Inflammatory macrophage (primary cell): ENCODE measurements at regions not wholly inside any gene's neighbourhood (a gene's known extent, or its start where the extent isn't known, plus 50 kb on each side); places are given as distances from the start of the nearest gene placed in this dataset.

ENCODE experiments used
- DNase-seq, 2 donors: peaks; one replicate each; pipeline ENCODE4 v3.0.0-alpha.2; 2020 to 2022

DNA sequence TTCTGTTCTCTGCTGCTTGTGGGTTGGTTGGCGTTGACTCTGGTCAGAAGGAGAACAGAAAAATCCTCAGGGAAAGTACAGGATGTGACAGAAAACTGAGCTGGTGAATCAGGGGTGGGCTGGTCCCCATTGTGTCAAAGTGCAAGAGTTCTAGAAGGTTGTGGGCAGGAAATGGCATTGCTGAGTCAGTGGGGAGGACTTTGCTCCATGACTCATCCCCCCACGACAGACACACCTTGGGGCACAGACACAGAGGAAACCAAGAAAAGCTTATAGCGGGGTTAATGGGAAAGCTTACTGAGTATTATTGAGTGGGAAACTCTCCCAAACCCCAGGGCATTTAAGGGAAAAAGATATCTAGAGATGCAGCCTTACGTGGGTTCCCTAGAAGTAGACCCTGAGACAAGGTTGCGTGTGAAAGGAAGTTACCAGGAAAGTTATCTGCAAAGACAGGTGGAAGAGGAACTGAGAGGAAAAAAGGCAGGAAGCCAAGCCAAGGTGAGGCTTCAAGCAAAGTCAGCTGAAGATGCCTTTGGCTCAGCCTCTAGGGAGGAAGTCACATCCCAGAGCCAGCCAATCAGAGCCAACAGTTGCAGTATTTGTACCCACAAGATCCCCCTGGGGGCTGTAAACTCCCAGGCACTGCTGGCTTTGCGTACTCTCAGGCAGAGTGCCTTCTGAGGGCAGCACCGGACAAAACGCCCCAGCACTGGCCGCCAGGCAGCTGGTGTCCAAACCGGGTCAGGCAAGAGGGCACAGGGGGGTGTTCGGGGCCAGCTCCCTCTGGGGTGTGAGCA is 86.4 kb downstream of the FOXL1 start:
- DNase-seq, result no peak

DNA sequence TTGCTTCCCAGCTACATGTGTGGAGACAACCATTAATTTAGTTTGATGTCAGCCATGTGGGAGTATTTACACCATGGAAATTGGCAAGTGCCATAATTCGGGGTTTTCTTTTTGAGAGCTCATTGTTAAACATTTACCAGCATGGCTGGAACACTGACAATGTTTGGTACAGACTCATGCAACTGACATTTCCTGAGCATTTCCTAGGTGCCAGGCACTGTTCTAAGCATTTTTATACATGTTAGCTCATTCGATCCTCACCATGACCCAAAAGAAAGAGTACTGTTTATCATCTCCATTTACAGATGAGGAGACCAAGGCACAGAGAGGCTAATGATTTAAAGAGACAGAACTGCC is 86.9 kb downstream of the FOXL1 start:
- no peak for DNase-seq

DNA sequence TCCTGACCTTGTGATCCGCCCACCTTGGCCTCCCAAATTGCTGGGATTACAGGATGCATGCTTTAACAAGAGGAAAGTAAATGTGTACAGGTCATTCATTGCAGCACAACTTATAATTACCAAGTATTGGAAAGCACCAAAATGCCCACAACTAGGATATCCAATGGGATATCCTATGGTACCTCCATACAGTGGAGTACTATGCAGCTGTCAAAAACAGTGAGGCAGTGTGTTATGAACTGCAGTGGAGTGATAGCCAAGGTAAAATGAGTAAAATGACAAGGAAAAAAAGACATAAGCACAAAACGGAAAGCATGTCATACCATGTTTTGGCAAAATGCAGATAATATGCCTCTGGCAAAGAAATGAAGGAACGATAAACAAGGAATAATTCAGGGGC is 87.6 kb downstream of the FOXL1 start:
- no peak for DNase-seq

DNA sequence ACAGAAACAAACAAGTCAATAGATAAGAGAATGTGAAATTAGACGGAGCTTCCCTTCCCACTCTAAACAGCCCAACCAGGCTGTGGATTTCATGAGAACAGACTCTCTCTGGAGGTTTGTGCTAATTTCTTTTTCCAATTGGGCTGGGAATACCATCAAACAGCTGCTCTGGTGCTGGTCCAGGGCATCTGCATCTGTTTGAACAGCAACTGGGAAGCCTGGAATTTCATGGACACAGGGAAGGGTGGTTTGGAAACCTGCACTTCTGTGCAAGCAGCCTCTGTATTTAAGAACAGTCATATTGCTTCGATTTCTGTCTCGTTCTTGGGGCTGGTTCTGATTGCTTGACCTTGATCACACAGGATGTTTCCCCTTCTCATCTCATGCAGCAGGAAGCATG is 88.7 kb downstream of the FOXL1 start:
- DNase-seq, result no peak

DNA sequence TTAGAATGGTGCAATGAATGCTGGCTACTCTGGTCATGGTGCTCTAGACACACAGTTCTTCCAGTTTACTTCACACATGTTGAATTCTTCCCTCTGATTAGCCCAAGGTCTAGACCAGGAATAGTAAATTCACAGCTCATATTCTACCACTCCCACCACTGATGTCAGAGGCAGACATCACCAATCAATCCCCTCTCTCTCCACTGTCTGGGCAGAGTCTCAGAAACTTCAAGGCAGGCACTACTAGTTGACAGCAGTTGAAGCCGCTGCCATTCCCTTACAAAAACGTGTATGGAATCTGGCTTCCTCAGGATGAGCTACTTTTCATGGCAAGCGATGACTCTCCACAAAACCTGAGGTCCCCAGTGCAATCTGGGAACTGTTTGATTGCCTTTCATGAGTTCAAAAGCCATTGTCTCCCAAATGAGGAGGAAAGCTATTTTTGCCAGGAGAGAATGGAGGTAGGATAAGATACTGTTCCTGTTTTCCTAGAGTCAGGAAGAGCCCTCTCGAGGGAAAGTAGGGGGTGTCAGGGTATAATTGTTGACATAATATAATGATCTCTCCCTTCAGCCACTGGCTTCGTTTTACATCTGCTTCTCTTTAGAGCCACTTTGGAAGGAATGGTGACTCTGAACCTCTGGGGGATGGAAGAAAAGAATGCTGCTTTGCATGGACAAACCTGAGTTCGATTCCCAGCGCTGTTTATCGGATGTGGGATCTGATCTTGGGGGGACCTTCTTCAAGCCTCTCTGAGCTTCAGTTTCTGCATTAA is 90.0 kb downstream of the FOXL1 start:
- DNase-seq, result no peak

DNA sequence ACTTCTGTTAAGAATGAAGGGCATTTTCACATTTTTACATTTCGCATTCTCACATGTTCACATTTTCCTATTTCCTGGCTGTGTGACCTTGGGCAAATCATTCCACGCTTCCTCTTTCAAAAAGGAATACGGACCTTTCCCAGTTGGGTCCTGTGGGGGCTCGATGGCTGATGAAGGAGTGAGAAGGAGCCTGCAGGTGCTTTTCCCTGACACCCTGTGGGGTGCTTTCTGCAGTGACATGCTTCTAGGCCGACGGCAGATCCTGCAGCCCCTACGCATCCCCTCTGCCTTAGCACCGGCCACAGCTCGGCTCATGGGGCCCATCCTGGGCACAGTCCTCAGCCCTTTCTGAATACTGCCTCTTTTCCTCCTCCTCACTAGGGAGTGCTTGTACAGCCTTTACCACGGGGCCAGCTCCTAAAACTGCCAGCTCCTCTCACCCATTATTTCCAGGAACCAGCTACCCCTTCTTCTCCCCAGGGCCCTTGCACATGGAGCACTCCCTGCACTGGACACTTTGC is 91.0 kb downstream of the FOXL1 start:
- no peak for DNase-seq

DNA sequence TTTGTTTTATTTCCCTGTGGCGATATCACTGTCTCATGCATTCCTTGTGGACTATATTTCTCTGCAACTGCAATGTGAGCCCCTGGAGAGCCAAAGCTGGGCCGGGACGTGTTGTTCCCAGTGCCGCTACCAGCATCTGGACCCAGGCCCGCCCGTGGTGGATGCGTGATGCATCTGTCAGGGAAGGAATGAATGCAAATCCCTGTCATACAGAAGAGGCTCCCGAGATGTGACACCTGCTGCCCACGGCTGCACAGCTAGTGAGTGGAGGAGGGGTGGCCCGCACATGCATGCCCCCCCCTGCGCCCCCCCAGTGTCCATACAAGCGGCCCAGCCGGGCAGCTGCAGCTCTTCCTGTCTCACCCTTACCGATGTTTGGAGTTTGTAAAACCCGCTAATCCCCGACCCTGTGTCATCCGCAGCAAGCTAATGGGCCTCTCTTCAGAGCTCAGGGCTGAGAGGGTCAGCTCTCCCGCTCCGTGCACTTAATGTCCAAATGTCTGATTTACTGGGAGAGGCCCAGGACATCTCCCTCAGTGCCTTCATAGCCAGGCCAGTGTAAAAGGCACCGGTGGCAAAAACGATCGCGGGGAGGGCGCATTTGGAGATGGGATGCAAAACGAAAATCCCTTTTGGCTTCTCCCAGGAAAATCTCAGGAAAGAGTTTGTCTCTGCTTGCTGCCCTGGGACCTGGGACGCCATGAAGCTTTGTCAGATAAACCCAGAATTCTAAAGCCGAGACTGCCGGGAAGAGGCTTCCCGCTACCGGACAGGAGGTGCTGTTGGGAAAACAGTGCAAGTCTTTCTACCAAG is 91.8 kb downstream of the FOXL1 start:
- DNase-seq, result no peak

DNA sequence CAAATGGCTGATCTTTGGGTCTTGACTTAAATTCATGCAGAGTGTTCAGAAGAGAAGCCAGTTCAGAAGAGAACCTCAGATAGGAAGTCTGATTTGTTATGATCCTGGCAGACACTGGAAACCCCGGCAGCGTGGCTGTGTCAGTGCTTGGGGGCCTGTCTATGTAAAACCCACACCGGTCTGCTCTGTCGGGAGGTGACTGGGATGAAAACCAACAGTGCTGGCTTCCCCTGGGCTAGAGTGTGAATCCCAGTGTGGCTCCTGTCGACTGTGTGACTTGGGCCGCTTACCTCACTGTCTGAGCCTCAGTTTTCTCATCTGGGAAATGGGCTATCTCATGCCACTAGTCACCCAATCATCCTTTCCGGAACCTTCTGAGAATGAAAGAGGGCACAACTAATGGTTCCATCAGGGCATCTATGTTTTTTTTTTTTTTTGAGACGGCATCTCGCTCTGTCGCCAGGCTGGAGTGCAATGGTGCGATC is 92.4 kb downstream of the FOXL1 start:
- no peak for DNase-seq

DNA sequence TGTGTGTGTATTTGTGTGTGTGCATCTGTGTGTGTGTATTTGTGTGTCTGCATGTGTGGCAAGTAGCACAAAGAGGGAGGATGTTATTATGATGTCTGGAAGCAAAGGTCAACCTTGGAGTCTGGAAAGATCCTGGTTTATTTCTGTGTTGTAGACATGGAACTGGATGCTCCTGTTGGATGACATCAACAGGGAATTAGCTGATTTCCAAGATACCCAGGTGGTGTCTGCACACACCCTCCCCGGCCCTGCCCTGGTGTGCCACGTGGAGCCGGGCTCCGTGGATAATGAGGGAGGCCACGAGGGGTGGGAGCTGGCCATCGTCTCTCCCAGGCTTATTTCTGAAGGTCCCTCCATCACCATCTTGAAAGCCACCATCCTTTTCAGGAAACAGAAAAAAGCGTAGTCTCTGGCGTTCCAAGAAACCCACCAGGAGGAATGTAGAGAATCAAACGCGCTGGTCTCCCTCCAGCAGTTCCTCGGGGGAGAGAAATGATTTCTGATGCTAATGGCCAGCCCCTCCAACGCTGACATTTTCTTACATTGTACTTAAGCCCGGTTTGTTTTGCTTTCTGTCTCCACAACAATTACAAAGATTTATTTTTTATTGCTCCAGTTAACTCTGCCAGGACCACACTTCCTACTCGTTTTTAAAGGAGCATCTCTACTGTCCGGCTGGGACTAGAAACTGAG is 93.3 kb downstream of the FOXL1 start:
- no peak for DNase-seq

DNA sequence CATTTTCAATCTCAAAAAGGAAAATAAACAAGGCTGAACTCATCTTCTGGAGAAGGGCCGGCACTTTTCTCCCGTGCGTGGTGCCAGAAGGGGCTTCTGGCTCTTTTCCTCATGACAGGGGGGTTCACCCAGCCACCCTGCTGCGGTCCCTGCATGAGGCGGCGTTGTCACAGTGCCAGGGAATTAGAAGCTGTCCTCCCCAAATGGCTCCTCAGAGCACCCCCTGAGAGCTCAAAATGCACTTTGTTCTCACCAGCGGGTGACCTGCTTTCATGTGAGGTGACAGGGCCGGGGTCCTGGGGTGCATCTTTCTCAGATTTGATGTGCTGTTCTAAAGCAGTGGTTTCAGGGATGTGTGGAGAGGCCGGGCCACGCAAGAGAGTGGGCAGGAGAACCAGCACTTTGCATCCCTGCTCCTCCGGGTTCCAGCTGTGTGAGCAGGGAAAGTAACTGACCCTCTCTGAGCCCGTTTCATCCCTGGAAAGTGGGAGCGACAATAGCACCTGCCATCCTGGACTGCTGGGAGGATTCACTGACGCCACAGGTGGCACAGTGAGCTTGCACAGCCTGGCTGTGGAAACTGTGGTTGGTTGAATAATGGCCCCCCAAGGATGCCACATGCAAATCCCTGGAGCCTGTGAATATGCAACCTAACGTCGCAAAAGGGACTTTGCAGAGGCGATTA is 94.0 kb downstream of the FOXL1 start:
- DNase-seq, result no peak

DNA sequence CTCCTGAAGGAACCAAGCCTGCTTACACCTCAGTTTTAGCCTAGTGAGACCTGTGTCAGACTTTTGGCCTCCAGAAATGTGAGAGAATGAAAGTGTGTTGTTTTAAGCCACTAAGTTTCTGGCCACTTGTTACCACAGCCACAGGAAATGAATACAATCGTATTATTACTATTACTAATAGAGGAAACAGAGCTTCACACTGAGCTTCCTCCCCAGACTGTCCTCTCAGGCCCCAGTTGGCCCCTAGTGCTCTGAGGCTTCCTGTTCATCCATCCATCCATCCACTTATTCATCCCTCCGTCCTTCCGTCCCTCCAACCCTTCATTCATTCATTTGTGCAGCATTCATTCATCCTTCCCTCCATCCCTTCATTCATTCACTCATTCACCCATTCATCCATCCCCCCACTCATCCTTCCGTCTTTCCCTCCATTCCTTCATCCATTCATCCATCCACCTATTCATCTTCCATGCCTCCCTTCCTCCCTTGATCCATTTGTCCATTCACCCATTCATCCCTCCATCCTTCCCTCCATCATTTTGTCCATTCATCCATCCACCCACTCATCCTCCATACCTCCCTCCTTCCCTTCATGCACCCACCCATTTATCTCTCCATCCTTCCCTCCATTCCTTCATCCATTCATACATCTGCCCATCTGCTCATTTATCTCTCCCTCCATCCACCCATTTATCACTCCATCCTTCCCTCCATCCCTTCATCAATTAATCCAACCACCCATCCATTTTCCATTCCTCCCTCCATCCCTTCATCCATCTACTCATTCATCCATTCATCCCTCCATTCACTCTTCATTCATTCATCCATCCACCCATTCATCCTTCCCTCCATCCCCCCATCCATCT is 95.0 kb downstream of the FOXL1 start:
- no peak for DNase-seq

DNA sequence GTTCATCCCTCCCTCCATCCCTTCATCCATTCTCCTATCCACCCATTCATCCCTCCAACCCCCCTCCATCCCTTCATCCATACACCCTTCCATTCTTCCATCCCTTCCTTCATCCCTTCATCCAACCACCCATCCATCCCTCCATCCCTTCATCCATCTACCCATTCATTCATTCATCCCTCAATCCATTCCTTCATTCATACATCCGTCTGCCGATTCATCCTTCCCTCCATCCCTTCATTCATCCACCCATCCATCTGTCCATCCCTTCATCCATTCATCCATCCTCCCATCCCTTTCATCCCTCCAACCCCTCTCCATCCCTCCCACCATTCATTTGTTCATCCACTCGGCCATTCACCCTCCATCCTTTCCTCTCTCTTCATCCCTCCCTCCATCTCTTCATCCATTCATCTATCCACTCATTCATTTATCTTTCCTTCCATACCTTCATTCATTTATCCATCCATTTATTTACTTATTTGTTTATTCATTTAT is 95.7 kb downstream of the FOXL1 start:
- no peak for DNase-seq

DNA sequence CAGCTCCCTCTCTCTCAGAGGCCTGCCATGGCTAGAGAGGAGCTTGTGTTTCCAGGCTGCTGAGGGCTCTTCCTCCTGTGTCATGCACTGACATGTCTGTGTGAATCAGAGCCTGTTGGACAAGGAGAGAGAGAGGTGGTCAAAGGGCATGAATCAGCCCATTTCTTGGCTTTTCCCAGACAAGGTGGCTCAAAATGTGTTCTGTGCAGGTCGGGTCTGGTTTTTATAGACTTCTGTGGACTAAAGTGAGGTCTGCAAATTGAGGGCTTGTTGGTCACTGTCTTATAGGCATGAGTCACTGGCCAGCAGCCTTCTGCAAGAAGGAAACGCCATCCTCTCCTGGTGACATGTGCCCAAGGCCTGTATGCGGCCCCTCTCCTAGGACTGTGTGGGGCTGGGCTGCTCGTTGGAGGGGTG is 97.9 kb downstream of the FOXL1 start:
- DNase-seq, result no peak

DNA sequence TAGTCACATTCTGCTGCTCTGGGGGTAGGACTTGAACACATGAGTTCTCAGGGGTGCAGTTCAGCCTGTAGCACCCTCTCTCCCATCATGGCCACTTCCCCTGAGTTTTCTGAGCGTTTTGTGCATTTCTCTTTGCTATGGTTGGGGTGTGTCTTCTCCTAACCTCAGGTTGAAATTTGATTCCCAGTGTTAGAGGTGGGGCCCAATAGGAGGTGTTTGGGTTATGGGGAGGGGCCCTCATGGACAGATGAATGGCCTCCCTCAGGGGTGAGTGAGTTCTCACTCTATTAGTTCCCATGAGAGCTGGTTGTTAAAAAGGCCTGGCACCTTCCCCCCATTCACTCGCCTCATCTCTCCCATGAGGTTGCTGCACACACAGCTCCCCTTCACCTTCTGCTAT is 101.1 kb downstream of the FOXL1 start:
- DNase-seq, result no peak

DNA sequence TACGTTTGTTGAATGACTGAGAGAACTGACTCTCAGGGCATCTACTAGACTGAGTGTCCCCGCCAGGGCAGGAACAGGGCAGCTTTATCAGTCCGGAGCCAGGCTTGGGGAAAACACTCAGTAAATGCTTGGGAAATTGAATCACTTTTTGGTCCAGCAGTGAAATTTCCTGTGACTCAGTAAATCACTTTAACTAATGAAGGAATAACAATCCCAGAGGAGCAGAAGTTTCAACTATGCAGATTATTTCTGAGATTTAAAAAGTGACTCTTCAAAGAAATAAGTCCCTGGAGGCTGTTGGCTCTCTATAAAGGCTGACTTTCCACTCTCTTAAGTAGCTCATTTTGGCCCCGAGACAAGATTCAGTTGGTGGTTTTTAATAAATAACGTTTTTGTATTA is 101.8 kb downstream of the FOXL1 start:
- DNase-seq, result no peak

DNA sequence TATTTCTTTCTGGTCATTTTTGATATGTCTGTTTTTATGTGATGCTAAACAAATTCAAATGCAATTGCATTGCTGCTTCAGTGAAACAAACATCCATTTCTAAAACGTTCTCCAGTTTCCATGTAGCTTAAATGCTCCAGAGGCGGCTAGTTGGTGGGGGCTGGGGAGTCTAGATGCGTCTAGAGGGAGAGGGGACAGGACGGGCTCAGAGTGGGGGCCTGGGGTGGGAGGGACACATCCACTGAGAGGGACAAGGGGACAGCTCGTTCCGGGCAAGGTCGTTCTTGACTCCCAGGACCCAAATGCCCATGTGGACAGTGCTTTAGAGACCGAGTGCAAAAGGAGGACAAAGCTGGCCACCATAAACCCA is 102.3 kb downstream of the FOXL1 start:
- no peak for DNase-seq

DNA sequence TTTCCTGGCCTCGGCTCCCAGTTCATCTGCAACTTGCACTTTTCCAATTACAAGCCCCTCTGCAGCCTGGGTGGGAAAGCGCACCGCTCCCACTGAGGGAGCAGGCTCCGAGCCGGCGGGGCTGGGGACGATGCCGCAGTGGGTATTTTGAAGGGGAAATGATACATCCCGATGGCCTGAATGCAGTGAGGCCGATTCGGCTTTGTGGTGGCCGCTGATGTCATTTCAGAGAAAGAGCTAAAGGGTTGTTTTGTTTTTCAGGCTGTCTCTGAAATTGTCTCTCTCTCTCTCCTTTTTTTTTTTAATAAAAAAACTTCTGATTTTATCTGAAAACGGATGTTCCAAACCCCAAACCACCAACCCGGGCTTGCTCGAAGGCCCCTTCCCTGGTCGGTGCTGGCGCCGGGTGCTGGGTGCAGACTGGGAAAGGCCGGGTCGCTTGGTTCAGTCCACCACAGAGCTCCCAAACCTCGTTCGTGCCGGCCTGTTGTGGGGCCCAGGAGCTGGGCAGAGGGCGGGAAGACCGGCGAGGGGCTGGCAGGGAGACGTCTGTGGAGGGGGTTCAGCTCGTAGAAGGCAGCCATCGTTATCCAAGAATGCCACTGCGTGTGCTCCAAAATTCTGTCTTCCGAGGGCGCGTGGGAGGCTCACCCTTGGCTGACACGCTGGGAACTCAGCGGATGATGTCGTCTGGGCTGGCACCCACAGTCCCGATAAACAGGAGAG is 102.8 kb downstream of the FOXL1 start:
- no peak for DNase-seq

DNA sequence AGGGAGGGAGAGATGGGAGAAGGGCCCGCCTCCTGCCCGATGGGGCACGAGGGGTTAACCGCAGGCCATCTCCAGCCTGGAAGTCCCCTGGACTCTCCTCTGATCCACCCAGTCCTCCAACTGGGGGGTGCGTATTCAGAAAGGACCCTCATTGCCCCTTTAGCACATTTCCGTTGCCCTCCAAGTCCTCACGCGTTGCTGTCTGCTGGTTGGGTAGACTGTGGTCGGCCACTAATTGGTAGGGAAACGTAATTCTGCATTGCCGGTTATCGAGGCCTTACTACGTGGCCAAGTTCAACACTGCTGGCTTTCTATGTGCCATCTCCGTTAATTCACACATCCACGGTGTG is 103.4 kb downstream of the FOXL1 start:
- no peak for DNase-seq

DNA sequence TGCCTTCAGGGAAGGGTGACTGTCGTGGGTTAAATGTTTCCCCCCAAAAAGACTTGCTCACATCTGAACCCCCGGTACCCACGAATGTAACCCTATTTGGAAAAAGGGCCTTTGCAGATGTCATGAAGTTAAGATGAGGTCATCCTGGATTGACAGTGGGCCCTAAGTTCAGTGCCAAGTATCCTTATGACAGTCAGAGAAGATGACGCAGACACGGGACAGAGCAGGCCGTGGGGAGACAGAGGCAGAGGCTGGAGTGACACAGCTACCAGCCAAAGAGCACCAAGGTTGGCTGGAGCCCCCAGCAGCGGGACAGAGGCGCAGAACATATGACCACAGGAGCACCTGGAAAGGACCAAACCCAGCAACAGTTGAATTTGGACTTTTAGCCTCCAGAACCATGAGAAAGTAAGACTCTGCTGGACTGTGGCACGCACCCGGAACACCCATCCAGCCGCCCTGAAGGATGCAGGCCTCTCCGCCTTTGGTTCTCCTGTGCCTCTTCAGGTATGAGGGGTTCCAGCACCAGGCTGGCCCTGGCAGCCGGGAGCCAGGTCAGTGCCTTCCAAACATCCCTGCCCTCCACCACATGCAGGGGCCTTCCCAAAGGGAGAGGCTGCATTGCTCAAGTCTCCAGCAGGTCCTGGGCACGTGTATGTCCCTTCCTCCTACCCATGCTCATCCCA is 104.0 kb downstream of the FOXL1 start:
- DNase-seq, result no peak
